Loucy (cell line): ENCODE measurements at regions not wholly inside any gene's neighbourhood (a gene's known extent, or its start where the extent isn't known, plus 50 kb on each side); places are given as distances from the start of the nearest gene placed in this dataset.

Experiments
- H2AFZ ChIP-seq: fragments of 200-600 bp; sonication (generic); 2 replicates; pipeline ENCODE4 v1.6.0; 2016; ENCODE audit warnings: antibody characterized with exemption, mild to moderate bottlenecking, low read length, moderate library complexity
- H3F3A ChIP-seq: fragments of 200-600 bp; 2 replicates; pipeline ENCODE4 v1.6.0; 2016; ENCODE audit warnings: antibody characterized with exemption, low read depth, mild to moderate bottlenecking
- H3K27me3 ChIP-seq: fragments of 200-600 bp; sonication (generic); 2 replicates; pipeline ENCODE4 v1.6.1; 2014; ENCODE audit warnings: low read length, mild to moderate bottlenecking; ENCODE audit not compliant: insufficient read depth, poor library complexity, severe bottlenecking
- H3K36me3 ChIP-seq: fragments of 200-600 bp; sonication (generic); 2 replicates; pipeline ENCODE4 v1.6.1; 2016; ENCODE audit warnings: low read length; ENCODE audit not compliant: insufficient read depth
- H3K4me1 ChIP-seq: fragments of 200-600 bp; sonication (generic); 2 replicates; pipeline ENCODE4 v1.5.1; 2014; ENCODE audit warnings: low read length, mild to moderate bottlenecking; ENCODE audit not compliant: insufficient read depth, poor library complexity, severe bottlenecking
- H3K4me2 ChIP-seq: fragments of 200-600 bp; sonication (generic); 2 replicates; pipeline ENCODE4 v1.6.0; 2014; ENCODE audit warnings: antibody characterized with exemption, low read length, low read depth, mild to moderate bottlenecking; ENCODE audit not compliant: poor library complexity, severe bottlenecking
- H3K4me3 ChIP-seq: fragments of 200-600 bp; sonication (generic); 2 replicates; pipeline ENCODE4 v1.5.1; 2014; ENCODE audit warnings: low read length, mild to moderate bottlenecking, mixed read lengths; ENCODE audit not compliant: poor library complexity, severe bottlenecking
- H3K79me2 ChIP-seq: fragments of 200-600 bp; sonication (generic); 2 replicates; pipeline ENCODE4 v1.6.1; 2014; ENCODE audit warnings: low read length; ENCODE audit not compliant: insufficient read depth
- H3K9ac ChIP-seq: fragments of 200-600 bp; sonication (generic); 2 replicates; pipeline ENCODE4 v1.6.0; 2014; ENCODE audit warnings: mild to moderate bottlenecking, low read depth, low read length, moderate library complexity; ENCODE audit not compliant: poor library complexity, severe bottlenecking
- H3K9me2 ChIP-seq: fragments of 200-600 bp; sonication (generic); replicated peaks from 2 replicates; pipeline ENCODE4 v1.6.1; 2016; ENCODE audit warnings: low read depth, low read length, mixed read lengths
- H3K9me3 ChIP-seq: fragments of 200-600 bp; sonication (generic); 2 replicates; pipeline ENCODE4 v1.6.1; 2014; ENCODE audit warnings: mild to moderate bottlenecking, antibody characterized with exemption, low read length, low read depth; ENCODE audit not compliant: insufficient read depth
- H4K20me1 ChIP-seq: fragments of 200-600 bp; sonication (generic); 2 replicates; pipeline ENCODE4 v1.6.0; 2014; ENCODE audit warnings: antibody characterized with exemption, low read length, mild to moderate bottlenecking; ENCODE audit not compliant: insufficient read depth, poor library complexity, severe bottlenecking
- CTCF ChIP-seq: fragments of 200-600 bp; sonication (generic); conservative IDR thresholded peaks from 2 replicates; pipeline ENCODE4 v1.5.1; 2014; ENCODE audit warnings: mild to moderate bottlenecking, antibody characterized with exemption, low read length
- EZH2phosphoT487 ChIP-seq: fragments of 200-600 bp; IDR thresholded peaks from 2 replicates; pipeline ENCODE4 v1.6.1; 2018; ENCODE audit warnings: antibody characterized with exemption, mild to moderate bottlenecking, moderate library complexity, borderline replicate concordance

GRCh38 chr4:189787216-189788031, 153.2 kb upstream of the FRG1 start:
- Histone ChIP-seq H3K36me3 (no peaks in the 10 kb centered on the region), H3K4me1 (peaks cover 27% of the 10 kb centered on the region), H3K4me2 (no peak overlapping the region), H2AFZ (no peak overlapping the region), H4K20me1 (no peaks in the 10 kb centered on the region), H3F3A (no peaks in the 10 kb centered on the region), H3K9ac (no peak overlapping the region), H3K9me2 (no peaks in the 10 kb centered on the region), H3K9me3 (no peaks in the 10 kb centered on the region; the same call in 1 of the 2 replicates), H3K27me3 (no peaks in the 10 kb centered on the region), H3K79me2 (no peaks in the 10 kb centered on the region), H3K4me3 (no peak overlapping the region)
- TF ChIP-seq CTCF = no peak
- no peak for TF ChIP-seq EZH2phosphoT487

GRCh38 chr4:189792924-189793618, 147.6 kb upstream of the FRG1 start:
- Histone ChIP-seq H3K27me3 (no peaks in the 10 kb centered on the region), H3K9ac (peak overlapping the region; percentile 7), H3K9me2 (no peaks in the 10 kb centered on the region), H3K4me1 (peaks cover 26% of the 10 kb centered on the region), H3K4me3 (no peak overlapping the region), H4K20me1 (no peaks in the 10 kb centered on the region), H3K36me3 (no peaks in the 10 kb centered on the region), H3K79me2 (no peaks in the 10 kb centered on the region), H3F3A (no peaks in the 10 kb centered on the region), H3K4me2 (peak overlapping the region; percentile 14), H3K9me3 (no peaks in the 10 kb centered on the region), H2AFZ (peak overlapping the region; percentile 48)
- TF ChIP-seq CTCF (peak; percentile 94), EZH2phosphoT487 (no peak)

GRCh38 chr4:189800545-189801088, 140.1 kb upstream of the FRG1 start:
- no peaks in the 10 kb centered on the region for H3K27me3 ChIP-seq
- H3K79me2 ChIP-seq = no peaks in the 10 kb centered on the region
- no peaks in the 10 kb centered on the region for H4K20me1 ChIP-seq
- TF ChIP-seq CTCF (no peak), EZH2phosphoT487 (no peak)
- H3K36me3 ChIP-seq = no peaks in the 10 kb centered on the region
- H3K9ac ChIP-seq = no peak overlapping the region
- H2AFZ ChIP-seq = no peak overlapping the region
- no peak overlapping the region for H3K4me3 ChIP-seq
- H3K9me3 ChIP-seq = no peaks in the 10 kb centered on the region; the same call in 1 of the 2 replicates
- no peak overlapping the region for H3K4me2 ChIP-seq
- H3K4me1 ChIP-seq = peaks cover 6% of the 10 kb centered on the region
- H3K9me2 ChIP-seq = no peaks in the 10 kb centered on the region
- no peaks in the 10 kb centered on the region for H3F3A ChIP-seq
